Spleen (tissue), 11 donors: ENCODE measurements at regions not wholly inside any gene's neighbourhood (a gene's known extent, or its start where the extent isn't known, plus 50 kb on each side); places are given as distances from the start of the nearest gene placed in this dataset.

Experiments used
- DNase-seq: peaks from one replicate; pipeline ENCODE4 v3.0.0-alpha.2; 2020
- H3K27ac ChIP-seq, 8 donors: fragments of 200-600 bp; sonication (generic) in 7 of 8; 1 replicate in 4 of 8; 2 replicates in 4 of 8; pipeline versions ENCODE4 v1.5.0 to v1.8.0; 2016 to 2021; ENCODE audit warnings: inconsistent platforms in 4 of 8, mild to moderate bottlenecking in 4 of 8, moderate library complexity in 1 of 8
- H3K27me3 ChIP-seq, 7 donors: fragments of 200-600 bp; sonication (generic) in 6 of 7; replicated peaks in 1 of 7; 1 replicate in 4 of 7; 2 replicates in 3 of 7; pipeline versions ENCODE4 v1.5.0 to v1.8.0; 2016 to 2021; ENCODE audit warnings: inconsistent platforms in 3 of 7, mild to moderate bottlenecking in 1 of 7
- H3K36me3 ChIP-seq, 6 donors: fragments of 200-600 bp; sonication (generic) in 5 of 6; 1 replicate in 4 of 6; 2 replicates in 2 of 6; pipeline versions ENCODE4 v1.5.0 to v1.8.0; 2016 to 2021; ENCODE audit warnings: inconsistent platforms in 2 of 6
- H3K4me1 ChIP-seq, 6 donors: fragments of 200-600 bp; sonication (generic) in 5 of 6; 1 replicate in 3 of 6; 2 replicates in 3 of 6; pipeline versions ENCODE4 v1.5.0 to v1.8.0; 2016 to 2021; ENCODE audit warnings: inconsistent platforms in 3 of 6
- H3K4me3 ChIP-seq, 8 donors: fragments of 200-600 bp; sonication (generic) in 7 of 8; 1 replicate in 4 of 8; 2 replicates in 4 of 8; pipeline versions ENCODE4 v1.5.0 to v1.8.0; 2016 to 2021; ENCODE audit warnings: inconsistent platforms in 4 of 8, mild to moderate bottlenecking in 4 of 8, moderate library complexity in 2 of 8
- H3K9me3 ChIP-seq, 8 donors: fragments of 200-600 bp; sonication (generic) in 7 of 8; 1 replicate in 4 of 8; 2 replicates in 4 of 8; pipeline versions ENCODE4 v1.5.0 to v1.8.0; 2016 to 2021; ENCODE audit warnings: inconsistent platforms in 4 of 8
- POLR2A ChIP-seq, 3 donors: fragments of 450-650 bp; IDR thresholded peaks; one replicate each; pipeline ENCODE4 v1.5.1; 2017; ENCODE audit warnings: antibody characterized with exemption in 3 of 3, mild to moderate bottlenecking in 1 of 3
- POLR2AphosphoS5 ChIP-seq, 3 donors: sonication (generic); formaldehyde crosslinking; IDR thresholded peaks; one replicate each; pipeline ENCODE4 v1.5.1; 2017; ENCODE audit warnings: antibody characterized with exemption in 3 of 3
- WGBS, 5 donors: extraction: QIAGEN DNeasy Blood & Tissue Kit in 3 of 5; methylation state at CpG; one replicate each; pipeline versions ENCODE4 v1.1.5 to v1.1.7; 2013 to 2018; 5-methylcytosine and 5-hydroxymethylcytosine counted together
- intact Hi-C: fragments of 100-400 bp; cut with DNase I; formaldehyde crosslinking; loops from one replicate; pipeline ENCODE4 v1.15.0; 2023; ENCODE audit warnings: low total_unique reads
- TF ChIP-seq, protein P1 (sequence below), 11 experiments: fragments of 200-600 bp in 7 of 11; fragments of 450-650 bp in 4 of 11; sonication (generic) in 4 of 11; IDR thresholded peaks in 8 of 11; conservative IDR thresholded peaks in 3 of 11; 1 replicate in 7 of 11; 2 replicates in 4 of 11; pipeline versions ENCODE4 v1.4.0 to v1.8.0; 2016 to 2021; ENCODE audit warnings: antibody characterized with exemption in 11 of 11, inconsistent platforms in 4 of 11, mild to moderate bottlenecking in 1 of 11
- donor health status: healthy with polysubstance abuse.
- donor health status: DM: no; HTN: no; CAD: no; lungs with moderate emphysema.
- donor health status: DM: no; HTN: no; CAD: no.
- donor health status: Bipolar disorder and iron deficiency.
- donor health status: healthy.
- donor health status: DM: no; HTN: no; CAD: no.
- donor health status: DM: yes; HTN: yes; CAD: no.

DNA sequence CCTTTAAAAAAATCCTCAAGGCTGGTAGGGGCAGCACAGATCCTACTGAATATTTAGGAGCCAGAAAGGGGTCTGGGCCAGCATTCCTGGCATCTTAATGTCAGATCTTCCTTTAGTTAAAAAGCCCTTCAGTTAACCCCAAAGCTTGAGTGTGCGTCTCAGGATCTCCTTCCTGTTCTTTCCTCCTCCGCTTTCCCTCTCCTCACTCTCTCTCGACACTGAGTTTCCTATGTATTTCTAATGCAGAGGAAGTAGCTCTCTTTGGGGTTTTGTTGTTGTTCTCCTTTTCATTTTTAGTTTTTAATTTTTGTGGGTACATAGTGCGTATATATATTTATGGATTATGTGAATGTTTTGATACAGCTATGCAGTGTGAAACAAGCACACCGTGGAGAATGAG, 109.9 kb upstream of the COPS8 start:
- Histone ChIP-seq H3K4me3 (peak overlapping the region in 1 of 8 donors; percentile 18), H3K9me3 (no peaks in the 10 kb centered on the region), H3K27me3 (no peaks in the 10 kb centered on the region), H3K36me3 (no peaks in the 10 kb centered on the region), H3K4me1 (peaks cover 0 to 55% (median 24%) of the 10 kb centered on the region in 6 donors), H3K27ac (peak overlapping the region in 7 of 8 donors; percentile 51 to 92 (median 73))
- TF ChIP-seq, protein P1, sequence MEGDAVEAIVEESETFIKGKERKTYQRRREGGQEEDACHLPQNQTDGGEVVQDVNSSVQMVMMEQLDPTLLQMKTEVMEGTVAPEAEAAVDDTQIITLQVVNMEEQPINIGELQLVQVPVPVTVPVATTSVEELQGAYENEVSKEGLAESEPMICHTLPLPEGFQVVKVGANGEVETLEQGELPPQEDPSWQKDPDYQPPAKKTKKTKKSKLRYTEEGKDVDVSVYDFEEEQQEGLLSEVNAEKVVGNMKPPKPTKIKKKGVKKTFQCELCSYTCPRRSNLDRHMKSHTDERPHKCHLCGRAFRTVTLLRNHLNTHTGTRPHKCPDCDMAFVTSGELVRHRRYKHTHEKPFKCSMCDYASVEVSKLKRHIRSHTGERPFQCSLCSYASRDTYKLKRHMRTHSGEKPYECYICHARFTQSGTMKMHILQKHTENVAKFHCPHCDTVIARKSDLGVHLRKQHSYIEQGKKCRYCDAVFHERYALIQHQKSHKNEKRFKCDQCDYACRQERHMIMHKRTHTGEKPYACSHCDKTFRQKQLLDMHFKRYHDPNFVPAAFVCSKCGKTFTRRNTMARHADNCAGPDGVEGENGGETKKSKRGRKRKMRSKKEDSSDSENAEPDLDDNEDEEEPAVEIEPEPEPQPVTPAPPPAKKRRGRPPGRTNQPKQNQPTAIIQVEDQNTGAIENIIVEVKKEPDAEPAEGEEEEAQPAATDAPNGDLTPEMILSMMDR (IDR thresholded peaks at IDR 0.05 in 8 of 11, conservative IDR thresholded peaks at IDR 0.05 in 3 of 11): no peak
- TF ChIP-seq POLR2AphosphoS5 (IDR thresholded peaks at IDR 0.05) (no peak), POLR2A (IDR thresholded peaks at IDR 0.05) (no peak)
- DNase-seq: no peak
- WGBS, 5 donors: 52 to 75% (median 66%) methylated on average over 5 of the region's 5 CpGs
- intact Hi-C loops: no loop called here

DNA sequence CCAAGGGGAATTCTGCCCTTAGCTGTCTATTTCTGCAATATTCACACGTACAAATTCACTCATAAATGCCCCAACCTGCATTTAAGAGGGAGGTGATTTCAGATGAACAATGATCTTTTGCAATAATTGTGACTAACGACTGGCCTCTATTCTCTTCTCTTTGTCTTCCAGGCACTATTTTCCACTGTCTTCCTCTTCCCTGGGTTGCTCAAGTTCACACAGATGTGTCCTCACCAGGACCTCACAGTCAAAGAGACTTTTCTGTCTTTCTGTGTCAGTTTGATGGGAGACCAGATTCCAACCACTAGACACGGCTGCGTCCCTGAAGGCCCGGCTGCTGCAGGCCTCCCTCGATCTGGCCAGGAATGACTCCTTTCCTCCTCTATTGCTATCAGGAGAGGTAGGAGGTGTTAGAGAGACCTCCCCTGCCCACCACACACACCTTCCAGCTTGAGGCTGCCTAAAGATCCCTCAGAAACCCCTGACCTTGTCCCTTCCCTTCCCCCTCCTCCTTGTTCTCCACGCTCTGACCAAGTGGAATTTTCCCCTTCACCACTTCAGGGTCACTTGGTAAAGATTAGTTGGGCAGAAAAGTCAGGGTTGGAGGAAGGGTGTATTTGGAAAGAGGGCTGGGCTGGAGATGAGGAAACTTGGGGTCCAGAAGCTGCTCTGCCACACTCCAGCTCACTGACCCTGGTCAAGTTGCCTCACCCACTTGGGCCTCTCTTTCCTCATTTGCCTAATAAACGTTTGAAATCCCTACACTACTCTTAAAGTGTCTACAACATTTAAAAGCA, 109.2 kb upstream of the COPS8 start:
- no peak for DNase-seq
- Histone ChIP-seq H3K4me3 (peak overlapping the region in 1 of 8 donors; percentile 18), H3K4me1 (peaks cover 0 to 48% (median 20%) of the 10 kb centered on the region in 6 donors), H3K36me3 (no peaks in the 10 kb centered on the region), H3K27ac (peak overlapping the region in 7 of 8 donors; percentile 51 to 92 (median 73)), H3K27me3 (no peaks in the 10 kb centered on the region), H3K9me3 (no peaks in the 10 kb centered on the region)
- 43 to 62% (median 57%) methylated on average over 8 of the region's 8 CpGs for whole genome bisulfite sequencing, 5 donors
- intact Hi-C loops: no loop called here
- TF ChIP-seq POLR2AphosphoS5 (IDR thresholded peaks at IDR 0.05): no peak
- no peak for TF ChIP-seq POLR2A (IDR thresholded peaks at IDR 0.05)
- TF ChIP-seq, protein P1 (IDR thresholded peaks at IDR 0.05 in 8 of 11, conservative IDR thresholded peaks at IDR 0.05 in 3 of 11): no peak

DNA sequence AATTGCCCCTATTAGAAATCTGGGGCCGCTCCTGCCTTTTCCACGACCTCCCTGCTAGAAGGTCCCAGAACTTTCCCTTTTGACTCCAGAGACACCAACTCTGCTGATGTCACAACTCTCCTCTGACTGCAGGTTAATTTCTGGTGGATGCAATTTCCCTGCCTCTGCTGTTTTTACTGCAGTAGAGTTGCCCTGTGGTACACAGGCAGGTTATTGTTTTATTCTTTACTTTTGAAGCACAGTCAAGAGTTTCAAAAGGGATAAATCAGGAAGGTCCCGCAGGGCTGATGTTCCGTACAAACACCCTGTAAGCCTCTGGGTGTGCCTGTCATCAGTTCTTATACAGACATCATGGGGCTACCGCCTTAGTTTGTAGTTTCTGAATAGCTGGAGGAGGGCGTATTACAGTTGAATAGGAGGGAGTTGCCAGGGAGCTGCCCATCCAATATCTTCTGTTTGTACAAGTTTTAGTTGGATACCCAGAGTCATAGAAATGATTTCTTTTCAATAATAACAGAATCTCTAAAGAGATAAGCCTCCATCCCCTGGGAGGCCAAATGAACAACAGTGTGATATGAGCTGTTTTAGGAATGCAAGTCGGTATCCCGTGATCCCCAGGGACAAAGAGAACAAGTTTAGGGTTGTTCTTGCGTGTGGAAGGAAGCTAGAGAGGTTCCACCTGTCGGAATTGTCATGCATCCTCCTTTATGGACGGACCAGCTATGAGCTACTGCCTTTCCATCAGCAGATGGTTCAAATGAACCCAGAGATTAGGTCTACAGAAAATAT, 108.4 kb upstream of the COPS8 start:
- Histone ChIP-seq H3K4me3 (peak overlapping the region in 1 of 8 donors; percentile 18), H3K36me3 (no peaks in the 10 kb centered on the region), H3K4me1 (peaks cover 0 to 40% (median 16%) of the 10 kb centered on the region in 6 donors), H3K27ac (peak overlapping the region in 7 of 8 donors; percentile 36 to 92 (median 73)), H3K9me3 (peaks cover 0 to 2% (median 0%) of the 10 kb centered on the region in 8 donors), H3K27me3 (no peaks in the 10 kb centered on the region)
- no peak for DNase-seq
- intact Hi-C loops: no loop called here
- 84 to 90% (median 89%) methylated on average over 11 of the region's 11 CpGs for WGBS, 5 donors
- TF ChIP-seq POLR2AphosphoS5 (IDR thresholded peaks at IDR 0.05) (no peak), POLR2A (IDR thresholded peaks at IDR 0.05) (no peak)
- TF ChIP-seq, protein P1 (IDR thresholded peaks at IDR 0.05 in 8 of 11, conservative IDR thresholded peaks at IDR 0.05 in 3 of 11): no peak
